ENCODE measurements at regions not wholly inside any gene's neighbourhood (a gene's known extent, or its start where the extent isn't known, plus 50 kb on each side); places are given as distances from the start of the nearest gene placed in this dataset.

DNA sequence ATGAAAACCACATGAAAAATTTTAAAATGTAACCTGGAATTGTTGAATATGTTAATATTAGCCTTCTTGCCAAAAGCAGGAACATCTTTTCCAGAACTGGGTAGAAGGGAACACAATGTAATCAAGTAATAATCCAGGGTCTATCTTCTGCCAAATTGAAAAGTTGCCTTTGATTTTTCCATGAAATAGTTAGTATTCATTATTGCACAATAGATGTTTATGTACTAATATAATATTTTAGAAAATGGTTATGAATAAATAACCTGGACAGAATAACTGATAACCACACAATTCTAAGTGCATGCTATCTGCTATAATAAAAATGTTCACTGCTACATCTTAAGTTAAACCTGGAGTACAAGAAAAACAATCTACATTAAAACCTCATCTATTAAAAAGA lies 802.3 kb downstream of the LIG4 start:
- no peaks in the 10 kb centered on the region for H3K9me3 ChIP-seq
- H3K4me1 ChIP-seq, result no peaks in the 10 kb centered on the region
- no peak overlapping the region for H3K27ac ChIP-seq
- no peaks in the 10 kb centered on the region for H3K27me3 ChIP-seq
- no peak overlapping the region for H3K4me3 ChIP-seq
- no peaks in the 10 kb centered on the region for H3K36me3 ChIP-seq
- TF ChIP-seq POLR2AphosphoS5 (IDR thresholded peaks at IDR 0.05) (no peak), POLR2A (IDR thresholded peaks at IDR 0.05) (no peak), EP300 (IDR thresholded peaks at IDR 0.05) (no peak)
- TF ChIP-seq, protein P1, sequence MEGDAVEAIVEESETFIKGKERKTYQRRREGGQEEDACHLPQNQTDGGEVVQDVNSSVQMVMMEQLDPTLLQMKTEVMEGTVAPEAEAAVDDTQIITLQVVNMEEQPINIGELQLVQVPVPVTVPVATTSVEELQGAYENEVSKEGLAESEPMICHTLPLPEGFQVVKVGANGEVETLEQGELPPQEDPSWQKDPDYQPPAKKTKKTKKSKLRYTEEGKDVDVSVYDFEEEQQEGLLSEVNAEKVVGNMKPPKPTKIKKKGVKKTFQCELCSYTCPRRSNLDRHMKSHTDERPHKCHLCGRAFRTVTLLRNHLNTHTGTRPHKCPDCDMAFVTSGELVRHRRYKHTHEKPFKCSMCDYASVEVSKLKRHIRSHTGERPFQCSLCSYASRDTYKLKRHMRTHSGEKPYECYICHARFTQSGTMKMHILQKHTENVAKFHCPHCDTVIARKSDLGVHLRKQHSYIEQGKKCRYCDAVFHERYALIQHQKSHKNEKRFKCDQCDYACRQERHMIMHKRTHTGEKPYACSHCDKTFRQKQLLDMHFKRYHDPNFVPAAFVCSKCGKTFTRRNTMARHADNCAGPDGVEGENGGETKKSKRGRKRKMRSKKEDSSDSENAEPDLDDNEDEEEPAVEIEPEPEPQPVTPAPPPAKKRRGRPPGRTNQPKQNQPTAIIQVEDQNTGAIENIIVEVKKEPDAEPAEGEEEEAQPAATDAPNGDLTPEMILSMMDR (IDR thresholded peaks at IDR 0.05), result no peak
- DNase-seq, result no peak
- intact Hi-C loops (cut with DNase I; ENCODE audit: low total_unique reads), result no loop called here

DNA sequence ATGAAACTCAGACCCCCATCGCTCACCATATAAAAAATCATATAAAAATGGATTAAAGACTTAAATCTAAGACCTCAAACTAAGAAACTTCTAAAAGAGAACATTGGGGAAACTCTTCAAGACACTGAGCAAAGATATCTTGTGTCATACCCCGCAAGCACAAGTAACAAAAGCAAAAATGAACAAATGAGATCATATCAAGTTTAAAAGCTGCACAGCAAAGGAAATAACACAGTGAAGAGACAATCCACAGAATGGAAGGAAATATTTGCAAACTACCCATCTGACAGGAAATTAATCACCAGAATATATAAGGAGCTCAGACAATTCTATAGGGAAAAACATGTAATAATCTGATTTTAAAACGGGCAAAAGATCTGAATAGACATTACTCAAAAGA lies 808.3 kb downstream of the LIG4 start:
- Histone ChIP-seq H3K4me1 (no peaks in the 10 kb centered on the region), H3K9me3 (peaks cover 0 to 8% (median 1%) of the 10 kb centered on the region in 4 donors), H3K27ac (no peak overlapping the region), H3K4me3 (no peak overlapping the region), H3K27me3 (no peaks in the 10 kb centered on the region), H3K36me3 (no peaks in the 10 kb centered on the region)
- no peak for DNase-seq
- intact Hi-C loops (cut with DNase I; ENCODE audit: low total_unique reads), result no loop called here
- TF ChIP-seq EP300 (IDR thresholded peaks at IDR 0.05), result no peak
- no peak for TF ChIP-seq POLR2A (IDR thresholded peaks at IDR 0.05)
- TF ChIP-seq POLR2AphosphoS5 (IDR thresholded peaks at IDR 0.05), result no peak
- TF ChIP-seq, protein P1 (IDR thresholded peaks at IDR 0.05), result no peak
- WGBS, 5 donors, result 78 to 87% (median 83%) methylated on average over 3 of the region's 3 CpGs

DNA sequence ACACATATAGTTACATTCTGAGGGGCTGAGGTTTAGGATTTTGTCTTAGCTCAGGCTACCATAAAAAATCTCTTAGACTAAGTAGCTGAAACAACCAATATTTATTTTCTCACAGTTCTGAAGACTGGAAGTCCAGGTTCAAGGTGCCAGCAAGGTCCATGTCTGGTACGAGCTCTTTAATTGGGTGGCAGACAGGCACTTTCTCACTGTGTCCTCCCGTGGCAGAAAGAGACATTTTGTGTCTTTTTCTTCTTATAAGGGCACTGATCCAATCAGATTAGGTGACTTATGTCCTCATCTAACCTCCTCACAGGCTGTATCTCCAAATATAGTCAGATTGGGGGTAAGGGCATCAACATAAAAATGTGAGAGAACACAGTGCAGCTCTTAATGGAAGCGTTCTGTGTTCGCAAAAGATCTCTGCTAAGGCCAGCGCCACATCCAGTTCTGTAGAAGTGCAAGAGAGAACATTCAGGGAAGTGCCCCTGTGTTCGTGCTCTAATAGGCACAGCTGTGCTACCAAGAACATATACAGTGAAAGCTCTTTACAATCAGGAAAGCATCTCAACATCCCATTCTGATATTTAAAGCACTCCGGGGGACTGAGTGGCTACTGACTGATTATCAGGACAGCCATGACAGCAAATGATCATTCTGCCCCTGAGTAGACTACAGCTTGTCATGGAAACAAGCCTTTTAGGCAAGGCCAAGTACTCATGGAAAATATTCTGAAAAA lies 819.2 kb downstream of the LIG4 start:
- H3K36me3 ChIP-seq, result no peaks in the 10 kb centered on the region
- H3K4me1 ChIP-seq, result no peaks in the 10 kb centered on the region
- WGBS, 5 donors, result 70 to 82% (median 79%) methylated on average over 7 of the region's 7 CpGs
- TF ChIP-seq POLR2A (IDR thresholded peaks at IDR 0.05) (no peak), EP300 (IDR thresholded peaks at IDR 0.05) (no peak), POLR2AphosphoS5 (IDR thresholded peaks at IDR 0.05) (no peak)
- TF ChIP-seq, protein P1 (IDR thresholded peaks at IDR 0.05), result no peak
- H3K9me3 ChIP-seq, result no peaks in the 10 kb centered on the region
- no peaks in the 10 kb centered on the region for H3K27me3 ChIP-seq
- no peak overlapping the region for H3K4me3 ChIP-seq
- DNase-seq, result no peak
- intact Hi-C loops (cut with DNase I; ENCODE audit: low total_unique reads), result no loop called here
- H3K27ac ChIP-seq, result no peak overlapping the region

GRCh38 chr13:107392205-107392604 lies 823.1 kb downstream of the LIG4 start:
- Histone ChIP-seq H3K4me3 (no peak overlapping the region), H3K9me3 (no peaks in the 10 kb centered on the region), H3K36me3 (no peaks in the 10 kb centered on the region), H3K27me3 (no peaks in the 10 kb centered on the region), H3K4me1 (no peaks in the 10 kb centered on the region), H3K27ac (no peak overlapping the region)
- no peak for DNase-seq
- WGBS, 5 donors, result 10 to 36% (median 20%) methylated on average over 1 of the region's 1 CpG
- intact Hi-C loops (cut with DNase I; ENCODE audit: low total_unique reads), result no loop called here
- TF ChIP-seq POLR2AphosphoS5 (IDR thresholded peaks at IDR 0.05), result no peak
- TF ChIP-seq, protein P1 (IDR thresholded peaks at IDR 0.05), result no peak
- TF ChIP-seq POLR2A (IDR thresholded peaks at IDR 0.05), result no peak
- no peak for TF ChIP-seq EP300 (IDR thresholded peaks at IDR 0.05)
